Frontal cortex (tissue), 4 donors: ENCODE measurements at regions not wholly inside any gene's neighbourhood (a gene's known extent, or its start where the extent isn't known, plus 50 kb on each side); places are given as distances from the start of the nearest gene placed in this dataset. TPM values are rescaled to one million over a fixed set of nuclear protein-coding genes. Genes with fewer than 3 reads are reported as not detected.

Experiments
- DNase-seq, 2 donors: peaks; one replicate each; pipeline ENCODE4 v3.0.0; 2012; ENCODE audit warnings: low spot score in 2 of 2
- FAIRE-seq: peaks from 2 replicates; lab custom pipeline; 2012; peaks lifted over from hg19 to GRCh38; lab: Jason Lieb, UNC
- small RNA-seq: library from RNA; depleted of rRNA; stranded (forward); fragments of <200 nt; gene quantifications from one replicate; pipeline ENCODE3, GENCODE V24; 2014
- donor health status: control.
- donor health status: control.
- donor health status: control.

- no peak for DNase-seq
- no peak for FAIRE-seq
These were observed 104.2 kb upstream of the SOX6 start for GRCh38 chr11:16460508-16460907.

GRCh38 chr11:16456366-16456765 lies 100.0 kb upstream of the SOX6 start:
- FAIRE-seq (no peak), DNase-seq (no peak)

- no peak for DNase-seq
- FAIRE-seq = no peak
These were observed 98.0 kb upstream of the SOX6 start for GRCh38 chr11:16454289-16454863.

- no peak for DNase-seq
- FAIRE-seq = no peak
These were observed 91.9 kb upstream of the SOX6 start for GRCh38 chr11:16448123-16448717.

DNA sequence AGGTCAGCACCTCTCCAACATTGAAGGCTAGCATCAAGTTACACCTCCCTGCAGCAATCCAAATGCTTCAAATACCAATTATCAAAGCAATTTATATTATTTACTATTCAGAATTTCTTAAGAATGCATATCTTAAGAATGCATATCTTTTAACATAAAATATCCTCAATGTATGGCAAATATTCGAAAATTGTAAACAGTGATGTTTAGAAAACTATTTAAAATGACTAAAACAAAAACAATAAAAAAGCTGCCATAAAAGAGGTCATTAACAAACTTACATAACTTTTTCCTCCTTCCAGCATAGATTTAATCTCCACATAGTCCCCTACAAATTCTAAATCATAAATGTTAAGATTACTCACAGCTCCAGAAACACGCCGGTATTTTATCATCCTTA lies 85.1 kb upstream of the SOX6 start:
- FAIRE-seq = no peak
- no peak for DNase-seq

DNA sequence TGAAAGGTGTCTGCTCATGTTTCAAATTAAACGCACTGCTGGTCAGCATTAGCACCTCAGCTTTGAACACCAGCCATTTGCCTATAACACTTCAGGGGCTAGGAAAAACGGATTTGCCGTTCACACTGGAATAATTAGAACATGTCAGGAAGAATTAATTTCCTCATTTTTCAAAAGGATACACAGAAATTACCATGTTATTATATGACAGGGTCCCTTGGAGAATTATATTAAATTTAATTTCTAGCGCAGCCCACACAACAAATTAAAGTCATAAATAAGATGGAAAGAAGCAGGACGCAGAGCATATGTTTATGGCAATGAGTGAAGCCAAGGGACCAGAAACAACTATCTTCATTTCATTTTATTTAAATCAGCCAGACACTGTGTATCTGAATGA lies 83.8 kb upstream of the SOX6 start:
- DNase-seq = no peak
- no peak for FAIRE-seq

DNA sequence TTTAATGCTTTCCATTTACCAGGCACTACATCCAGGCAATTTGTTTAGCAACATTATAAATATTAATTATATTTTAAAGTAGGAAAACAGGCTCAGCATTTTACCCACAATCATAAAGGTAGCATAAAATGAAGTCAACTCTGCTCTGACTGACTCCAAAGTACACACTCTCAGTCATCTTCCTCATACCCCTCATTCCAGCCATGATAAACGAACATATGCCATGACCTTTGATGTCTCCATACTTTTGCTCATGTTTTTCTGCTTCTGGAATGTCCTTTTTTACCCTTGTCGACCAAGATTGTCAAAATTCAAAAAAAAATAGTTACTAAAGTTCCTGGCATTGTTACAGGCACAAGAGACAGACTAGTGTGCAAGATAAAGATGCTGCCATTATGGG lies 77.7 kb upstream of the SOX6 start:
- DNase-seq (no peak), FAIRE-seq (no peak)

- DNase-seq (no peak), FAIRE-seq (no peak)
These were observed 74.3 kb upstream of the SOX6 start for GRCh38 chr11:16430674-16431073.

DNA sequence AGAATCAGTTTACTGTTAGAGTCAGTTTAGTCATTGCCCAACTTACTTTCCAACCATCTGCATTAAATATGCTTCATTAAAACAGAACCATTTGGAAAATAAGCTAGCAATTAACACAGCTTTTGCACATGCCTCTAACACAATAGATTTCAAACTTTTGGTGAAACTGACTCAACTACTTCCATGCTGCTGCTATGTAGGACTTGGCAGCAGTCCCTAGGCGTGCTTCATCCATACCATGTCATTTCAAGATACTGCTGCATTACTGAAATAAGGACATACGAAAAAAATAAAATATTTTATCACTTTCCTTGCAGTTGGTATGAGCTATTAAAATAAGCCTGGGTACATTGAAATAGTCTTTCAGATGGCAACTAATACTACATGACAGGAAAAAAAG lies 65.5 kb upstream of the SOX6 start:
- FAIRE-seq (no peak), DNase-seq (no peak)

DNA sequence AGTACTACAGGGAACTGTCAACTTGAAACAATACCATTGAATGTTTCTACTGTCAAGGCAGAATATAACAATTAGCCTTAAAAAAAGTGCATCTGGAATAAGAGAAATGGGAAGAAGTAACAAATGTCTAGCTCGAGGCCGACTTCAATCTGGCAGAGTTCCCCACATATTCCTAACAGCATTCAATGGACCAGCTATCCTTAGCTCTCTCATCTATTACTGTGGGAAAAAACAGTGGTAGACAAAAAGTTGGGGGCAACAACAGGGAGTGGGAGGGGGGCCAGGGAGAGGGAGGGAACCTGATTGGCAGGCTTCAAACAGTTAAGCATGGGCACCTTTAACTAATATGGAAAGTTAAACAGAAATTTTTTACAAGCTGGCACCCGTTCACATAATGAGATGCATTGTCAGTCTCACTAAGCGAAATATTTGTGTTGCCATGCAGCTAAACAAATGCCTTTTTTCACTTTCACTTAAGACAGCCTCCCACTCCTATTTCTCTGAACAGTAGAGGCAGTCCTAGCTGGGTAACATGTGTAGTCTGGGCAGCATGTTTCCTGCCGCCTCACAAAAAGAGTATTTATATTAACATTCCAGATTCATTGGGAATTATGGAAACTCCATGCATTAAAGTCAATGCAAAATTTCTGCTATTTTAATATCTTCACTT lies 62.2 kb upstream of the SOX6 start:
- no peak for FAIRE-seq
- no peak for DNase-seq

DNA sequence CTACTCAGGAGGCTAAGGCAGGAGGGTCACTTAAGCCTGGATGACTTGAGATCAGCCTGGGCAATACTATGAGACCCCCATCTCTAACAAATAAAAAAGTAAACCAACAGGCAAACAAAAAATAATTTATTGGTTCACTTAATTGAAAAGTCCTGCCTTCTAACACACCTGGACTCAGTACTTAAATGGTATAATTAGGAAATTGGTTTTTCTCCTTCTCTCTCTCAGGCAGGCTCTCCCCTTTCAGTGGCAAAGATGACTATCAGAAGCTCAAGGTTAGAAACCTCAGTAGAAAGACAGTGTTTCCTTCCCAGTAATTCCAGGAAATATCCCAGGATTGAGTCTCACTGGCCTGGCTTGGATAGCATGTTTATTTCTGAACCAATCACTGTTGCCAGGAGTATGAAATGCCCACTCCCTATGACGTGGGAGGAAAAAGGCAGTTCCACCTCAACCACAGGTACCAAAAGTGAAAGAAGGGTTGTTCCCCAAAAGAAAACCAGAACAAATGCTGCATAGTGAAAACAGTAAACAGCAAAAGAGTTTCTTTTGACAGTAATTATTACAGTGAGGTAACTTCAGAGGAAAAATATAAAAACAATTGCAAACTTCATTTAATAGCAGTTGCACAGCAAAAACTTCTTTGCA lies 56.3 kb upstream of the SOX6 start:
- FAIRE-seq (no peak), DNase-seq (no peak)

- DNase-seq (no peak), FAIRE-seq (no peak)
These were observed 54.1 kb upstream of the SOX6 start for GRCh38 chr11:16410479-16410878.

GRCh38 chr11:16408619-16409018 lies 52.3 kb upstream of the SOX6 start:
- no peak for DNase-seq
- no peak for FAIRE-seq

DNA sequence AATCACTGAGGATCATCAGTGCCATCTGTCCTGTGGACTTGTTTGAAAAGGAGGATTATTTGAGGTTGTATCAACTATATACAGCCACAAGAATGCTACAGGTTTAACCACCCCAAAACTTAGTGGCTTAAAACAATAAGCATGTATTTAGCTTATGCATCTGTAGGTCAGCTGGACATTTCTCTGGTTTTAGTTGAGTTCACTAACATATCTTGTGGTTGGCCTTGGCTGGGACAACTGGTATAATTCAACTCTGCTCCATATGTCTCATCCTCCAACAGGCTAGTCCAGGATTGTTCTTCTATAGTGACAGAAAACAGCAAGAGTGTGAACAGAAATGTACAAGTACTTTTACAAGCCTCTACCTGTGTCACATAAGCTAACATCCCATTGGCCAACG lies 49.9 kb upstream of the SOX6 start:
- DNase-seq (no peak), FAIRE-seq (no peak)

Small RNA genes lying in the stretch of these regions (small RNA-seq; reads per million reads assigned to genes)
- gene RN7SL188P = not detected
